ENCODE measurements at regions not wholly inside any gene's neighbourhood (a gene's known extent, or its start where the extent isn't known, plus 50 kb on each side); places are given as distances from the start of the nearest gene placed in this dataset.

DNA sequence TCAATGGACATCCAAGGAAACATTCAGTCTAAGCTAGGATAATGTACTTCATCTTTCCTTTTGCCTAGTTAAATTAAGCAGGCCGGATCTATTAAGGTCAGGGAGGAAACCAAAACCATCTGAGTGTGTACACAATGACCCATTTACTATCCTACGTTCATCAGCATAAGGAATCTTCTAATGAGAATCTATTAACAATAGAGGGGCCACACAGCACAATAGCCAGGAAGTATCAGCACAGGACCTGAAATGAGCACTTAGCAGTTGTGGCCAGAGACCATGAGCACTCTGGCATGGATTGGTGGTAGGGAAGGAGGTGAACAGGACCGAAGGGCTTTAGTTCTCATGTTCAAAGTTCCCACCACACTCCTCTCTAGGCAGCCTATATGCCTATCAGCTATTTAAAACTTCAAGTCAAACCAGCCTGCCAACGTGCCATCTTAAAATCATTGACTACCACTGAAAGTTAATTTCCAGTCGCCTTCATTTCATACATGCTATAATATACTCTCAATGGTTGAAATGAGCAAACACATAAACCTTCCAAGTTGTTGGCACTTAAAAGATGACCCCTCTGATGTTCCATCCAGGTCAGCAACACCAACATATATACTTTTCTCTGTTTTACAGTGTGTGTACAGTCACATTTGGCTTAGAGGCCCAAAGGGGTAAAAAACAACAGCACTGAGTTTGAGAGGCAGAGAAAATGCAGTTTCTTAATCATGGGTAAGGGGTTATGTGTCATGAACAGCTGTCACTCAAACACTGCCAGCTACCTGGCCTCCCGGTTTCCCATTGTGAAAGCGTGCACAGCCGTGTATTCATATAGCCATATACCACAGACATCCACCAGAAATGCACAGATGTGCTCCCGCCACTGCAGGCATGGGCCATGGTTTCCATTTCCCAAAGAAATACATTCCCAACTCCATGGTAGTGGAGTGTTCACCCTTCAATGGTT is 184.3 kb downstream of the TBXT start:
- Histone ChIP-seq H3K36me3 (ENCODE audit: control insufficient read depth in 5 of 5, insufficient read depth in 5 of 5, low read length in 5 of 5) (no peaks in the 10 kb centered on the region), H3K9ac (ENCODE audit: low read length in 5 of 5) (no peak overlapping the region), H3K4me1 (ENCODE audit: control insufficient read depth in 5 of 5, insufficient read depth in 5 of 5, low read length in 5 of 5) (peaks cover 0 to 21% (median 15%) of the 10 kb centered on the region in 5 donors), H3K27me3 (ENCODE audit: control insufficient read depth in 5 of 5, insufficient read depth in 4 of 5, low read length in 5 of 5) (peaks cover 4 to 22% (median 17%) of the 10 kb centered on the region in 5 donors), H3K4me3 (ENCODE audit: low read depth in 1 of 5, low read length in 5 of 5) (no peak overlapping the region), H3K9me3 (ENCODE audit: control insufficient read depth in 5 of 5, low read length in 5 of 5) (no peaks in the 10 kb centered on the region), H3K27ac (ENCODE audit: low read depth, low read length) (no peak overlapping the region)

DNA sequence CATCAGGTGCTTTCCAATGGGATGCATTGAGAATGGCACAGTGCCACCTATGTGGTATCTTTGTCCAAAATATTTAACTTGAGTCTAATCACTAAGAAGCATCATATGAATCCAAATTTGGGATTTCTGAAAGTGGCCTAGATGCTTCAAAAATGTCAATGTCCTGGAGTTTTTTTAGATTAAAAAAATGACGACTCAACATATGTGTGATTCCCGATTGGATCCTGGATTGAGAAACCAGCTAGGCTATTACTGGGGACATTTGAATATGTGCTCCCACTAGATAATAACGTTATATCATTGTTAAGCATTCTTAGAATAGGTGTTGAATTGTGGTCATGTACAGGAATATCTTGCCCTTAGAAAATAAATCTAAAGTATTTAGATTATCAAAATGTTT is 189.2 kb downstream of the TBXT start:
- H3K4me3 ChIP-seq (ENCODE audit: low read depth in 1 of 5, low read length in 5 of 5), result no peak overlapping the region

DNA sequence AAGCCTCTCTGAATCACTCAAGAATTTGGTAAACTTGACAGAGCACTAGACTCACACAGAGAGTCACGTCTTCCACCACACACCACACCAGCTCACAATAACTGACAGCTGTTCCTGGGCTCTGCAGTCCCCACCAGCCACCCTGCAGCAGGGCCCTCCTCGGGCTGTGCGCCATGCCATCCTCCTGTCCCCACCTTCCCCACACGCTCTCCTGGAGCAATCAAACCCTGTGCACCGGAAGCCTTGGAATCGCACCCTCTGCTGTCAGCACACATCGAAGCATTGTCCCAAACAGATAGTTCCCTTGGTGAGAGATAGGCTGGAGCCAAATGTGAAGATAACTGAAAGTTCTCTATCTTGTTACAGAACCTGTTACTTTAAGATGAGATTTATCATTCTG is 191.0 kb downstream of the TBXT start:
- Histone ChIP-seq H3K27me3 (ENCODE audit: control insufficient read depth in 5 of 5, insufficient read depth in 4 of 5, low read length in 5 of 5) (no peaks in the 10 kb centered on the region), H3K4me1 (ENCODE audit: control insufficient read depth in 5 of 5, insufficient read depth in 5 of 5, low read length in 5 of 5) (no peaks in the 10 kb centered on the region), H3K27ac (ENCODE audit: low read depth, low read length) (no peak overlapping the region), H3K4me3 (ENCODE audit: low read depth in 1 of 5, low read length in 5 of 5) (no peak overlapping the region), H3K9me3 (ENCODE audit: control insufficient read depth in 5 of 5, low read length in 5 of 5) (no peaks in the 10 kb centered on the region), H3K36me3 (ENCODE audit: control insufficient read depth in 5 of 5, insufficient read depth in 5 of 5, low read length in 5 of 5) (no peaks in the 10 kb centered on the region), H3K9ac (ENCODE audit: low read length in 5 of 5) (no peak overlapping the region)

More for the DNA sequence above, 189.2 kb downstream of the TBXT start:
- no peak overlapping the region for H3K9ac ChIP-seq (ENCODE audit: low read length in 5 of 5)
- H3K4me1 ChIP-seq (ENCODE audit: control insufficient read depth in 5 of 5, insufficient read depth in 5 of 5, low read length in 5 of 5), result peaks cover 0 to 3% (median 0%) of the 10 kb centered on the region in 5 donors
- no peaks in the 10 kb centered on the region for H3K36me3 ChIP-seq (ENCODE audit: control insufficient read depth in 5 of 5, insufficient read depth in 5 of 5, low read length in 5 of 5)
- H3K27me3 ChIP-seq (ENCODE audit: control insufficient read depth in 5 of 5, insufficient read depth in 4 of 5, low read length in 5 of 5), result no peaks in the 10 kb centered on the region
- no peaks in the 10 kb centered on the region for H3K9me3 ChIP-seq (ENCODE audit: control insufficient read depth in 5 of 5, low read length in 5 of 5)
- H3K27ac ChIP-seq (ENCODE audit: low read depth, low read length), result no peak overlapping the region

DNA sequence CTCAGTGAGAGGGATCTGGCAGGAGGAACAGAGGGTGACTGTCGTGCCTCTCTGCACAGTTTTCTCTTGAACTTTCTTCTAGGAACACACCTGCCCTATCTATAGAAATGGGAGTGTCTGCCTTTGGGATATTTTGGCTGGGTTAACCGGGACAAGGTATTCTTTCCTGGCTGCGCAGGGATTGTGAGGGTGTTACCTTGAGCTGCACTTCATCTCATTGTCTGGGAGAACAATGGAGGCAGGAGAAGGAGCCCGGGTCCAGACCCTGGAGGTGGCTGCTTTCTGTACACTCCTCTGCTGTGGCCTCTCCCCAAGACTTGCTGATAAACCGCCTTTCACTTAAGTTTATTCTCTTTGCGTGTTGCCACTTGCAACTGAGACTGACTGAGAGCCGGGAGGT is 192.8 kb downstream of the TBXT start:
- Histone ChIP-seq H3K9ac (ENCODE audit: low read length in 5 of 5) (no peak overlapping the region), H3K36me3 (ENCODE audit: control insufficient read depth in 5 of 5, insufficient read depth in 5 of 5, low read length in 5 of 5) (no peaks in the 10 kb centered on the region)

DNA sequence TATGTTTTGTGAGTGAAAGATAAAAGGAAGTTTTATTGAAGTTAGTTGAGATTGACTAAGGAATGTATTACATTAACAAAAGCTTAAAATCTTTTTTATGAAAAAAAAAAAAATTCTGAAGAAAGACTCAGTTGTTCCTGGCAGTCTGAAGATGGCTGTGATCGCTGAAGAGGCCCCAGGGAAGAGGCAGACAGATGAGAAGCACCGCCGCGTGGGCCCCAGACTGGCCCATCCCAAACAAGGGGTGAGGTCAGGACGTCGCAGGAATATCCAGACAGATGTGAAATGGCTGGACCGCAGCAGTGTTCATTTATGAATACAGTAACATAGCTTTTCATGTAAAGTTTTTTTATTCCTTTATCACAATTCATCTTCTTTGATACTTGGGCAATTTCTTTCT is 194.2 kb downstream of the TBXT start:
- Histone ChIP-seq H3K9ac (ENCODE audit: low read length in 5 of 5) (no peak overlapping the region), H3K4me3 (ENCODE audit: low read depth in 1 of 5, low read length in 5 of 5) (no peak overlapping the region), H3K9me3 (ENCODE audit: control insufficient read depth in 5 of 5, low read length in 5 of 5) (no peaks in the 10 kb centered on the region), H3K27ac (ENCODE audit: low read depth, low read length) (no peak overlapping the region), H3K4me1 (ENCODE audit: control insufficient read depth in 5 of 5, insufficient read depth in 5 of 5, low read length in 5 of 5) (no peaks in the 10 kb centered on the region), H3K27me3 (ENCODE audit: control insufficient read depth in 5 of 5, insufficient read depth in 4 of 5, low read length in 5 of 5) (no peaks in the 10 kb centered on the region), H3K36me3 (ENCODE audit: control insufficient read depth in 5 of 5, insufficient read depth in 5 of 5, low read length in 5 of 5) (no peaks in the 10 kb centered on the region)

More for the DNA sequence above, 192.8 kb downstream of the TBXT start:
- no peaks in the 10 kb centered on the region for H3K9me3 ChIP-seq (ENCODE audit: control insufficient read depth in 5 of 5, low read length in 5 of 5)
- no peaks in the 10 kb centered on the region for H3K27me3 ChIP-seq (ENCODE audit: control insufficient read depth in 5 of 5, insufficient read depth in 4 of 5, low read length in 5 of 5)
- H3K27ac ChIP-seq (ENCODE audit: low read depth, low read length), result no peak overlapping the region
- H3K4me3 ChIP-seq (ENCODE audit: low read depth in 1 of 5, low read length in 5 of 5), result no peak overlapping the region
- no peaks in the 10 kb centered on the region for H3K4me1 ChIP-seq (ENCODE audit: control insufficient read depth in 5 of 5, insufficient read depth in 5 of 5, low read length in 5 of 5)

DNA sequence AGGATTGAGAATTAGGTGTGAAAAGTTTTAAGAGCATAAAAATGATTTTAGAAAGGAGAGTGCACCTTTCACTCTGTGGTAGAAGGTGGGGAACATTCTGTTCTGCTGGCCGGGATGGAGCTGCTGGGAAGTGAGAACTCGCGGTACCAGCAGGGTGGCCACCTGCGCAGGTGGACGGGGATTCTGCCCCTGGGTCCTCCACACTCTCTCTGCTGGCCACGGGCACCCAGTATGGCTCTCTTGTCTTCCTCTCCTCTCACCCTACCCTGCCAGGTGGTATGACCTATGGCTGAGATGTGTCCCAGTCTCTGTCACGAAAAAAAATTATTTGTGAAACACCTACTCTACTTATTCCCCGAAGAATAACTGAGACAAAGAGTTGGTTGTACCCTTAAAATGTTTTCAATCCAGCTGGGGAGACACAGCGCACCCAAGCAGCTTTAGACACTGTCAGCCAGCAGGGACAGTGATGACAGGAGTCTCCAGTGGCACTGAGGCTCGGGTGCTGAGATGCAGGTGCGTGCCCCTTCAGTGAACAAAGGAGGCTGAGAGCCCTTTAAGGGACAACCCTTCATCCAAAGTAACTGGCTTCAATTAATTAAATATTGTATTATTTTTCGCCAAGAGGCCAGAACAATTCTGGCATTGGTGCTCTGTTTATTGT is 195.4 kb downstream of the TBXT start:
- Histone ChIP-seq H3K27me3 (ENCODE audit: control insufficient read depth in 5 of 5, insufficient read depth in 4 of 5, low read length in 5 of 5) (no peaks in the 10 kb centered on the region), H3K36me3 (ENCODE audit: control insufficient read depth in 5 of 5, insufficient read depth in 5 of 5, low read length in 5 of 5) (no peaks in the 10 kb centered on the region), H3K27ac (ENCODE audit: low read depth, low read length) (no peak overlapping the region), H3K4me1 (ENCODE audit: control insufficient read depth in 5 of 5, insufficient read depth in 5 of 5, low read length in 5 of 5) (no peaks in the 10 kb centered on the region), H3K9ac (ENCODE audit: low read length in 5 of 5) (no peak overlapping the region), H3K9me3 (ENCODE audit: control insufficient read depth in 5 of 5, low read length in 5 of 5) (no peaks in the 10 kb centered on the region), H3K4me3 (ENCODE audit: low read depth in 1 of 5, low read length in 5 of 5) (no peak overlapping the region)

DNA sequence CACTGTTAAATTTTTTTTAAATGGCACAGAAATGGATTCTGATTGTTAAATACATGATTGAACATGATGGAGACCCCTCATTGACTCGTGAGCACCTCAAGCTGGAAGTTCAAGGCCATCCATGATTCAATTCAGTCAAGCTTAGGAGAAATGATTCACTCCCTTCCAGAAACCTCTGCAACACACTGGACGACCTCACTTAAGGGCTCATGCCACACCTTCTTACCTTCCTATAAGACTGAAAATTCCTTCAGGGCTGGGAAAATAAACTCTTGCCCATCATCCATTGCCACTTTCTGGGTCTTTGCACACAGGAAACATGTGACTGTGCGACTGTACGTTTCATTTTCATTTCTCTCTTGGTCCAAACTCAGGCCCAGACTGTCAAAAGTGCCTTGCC is 196.4 kb downstream of the TBXT start:
- Histone ChIP-seq H3K36me3 (ENCODE audit: control insufficient read depth in 5 of 5, insufficient read depth in 5 of 5, low read length in 5 of 5) (no peaks in the 10 kb centered on the region), H3K4me1 (ENCODE audit: control insufficient read depth in 5 of 5, insufficient read depth in 5 of 5, low read length in 5 of 5) (no peaks in the 10 kb centered on the region), H3K4me3 (ENCODE audit: low read depth in 1 of 5, low read length in 5 of 5) (no peak overlapping the region), H3K27me3 (ENCODE audit: control insufficient read depth in 5 of 5, insufficient read depth in 4 of 5, low read length in 5 of 5) (no peaks in the 10 kb centered on the region), H3K9ac (ENCODE audit: low read length in 5 of 5) (no peak overlapping the region), H3K27ac (ENCODE audit: low read depth, low read length) (no peak overlapping the region), H3K9me3 (ENCODE audit: control insufficient read depth in 5 of 5, low read length in 5 of 5) (no peaks in the 10 kb centered on the region)

DNA sequence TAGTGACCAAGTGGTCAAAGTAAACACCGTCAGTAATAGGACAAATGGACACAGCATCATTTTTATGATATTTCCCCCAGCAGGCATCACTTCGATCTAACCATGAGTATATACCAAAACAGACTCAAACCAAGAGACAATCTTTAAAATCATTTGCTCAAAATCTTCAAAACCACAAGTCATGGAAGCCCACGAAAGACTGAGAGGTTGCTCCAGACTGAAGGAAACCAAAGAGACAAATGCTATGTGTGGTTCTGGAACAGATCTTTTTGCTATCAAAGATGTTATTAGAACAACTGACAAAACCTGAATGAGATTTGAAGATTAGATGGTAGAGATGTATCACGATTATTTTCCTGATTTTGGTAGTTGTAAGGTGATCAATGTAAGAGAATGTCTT is 197.7 kb downstream of the TBXT start:
- H3K27ac ChIP-seq (ENCODE audit: low read depth, low read length), result no peak overlapping the region
- no peaks in the 10 kb centered on the region for H3K4me1 ChIP-seq (ENCODE audit: control insufficient read depth in 5 of 5, insufficient read depth in 5 of 5, low read length in 5 of 5)
- no peaks in the 10 kb centered on the region for H3K27me3 ChIP-seq (ENCODE audit: control insufficient read depth in 5 of 5, insufficient read depth in 4 of 5, low read length in 5 of 5)
- H3K9ac ChIP-seq (ENCODE audit: low read length in 5 of 5), result no peak overlapping the region
- H3K36me3 ChIP-seq (ENCODE audit: control insufficient read depth in 5 of 5, insufficient read depth in 5 of 5, low read length in 5 of 5), result no peaks in the 10 kb centered on the region
- no peaks in the 10 kb centered on the region for H3K9me3 ChIP-seq (ENCODE audit: control insufficient read depth in 5 of 5, low read length in 5 of 5)
- H3K4me3 ChIP-seq (ENCODE audit: low read depth in 1 of 5, low read length in 5 of 5), result no peak overlapping the region

DNA sequence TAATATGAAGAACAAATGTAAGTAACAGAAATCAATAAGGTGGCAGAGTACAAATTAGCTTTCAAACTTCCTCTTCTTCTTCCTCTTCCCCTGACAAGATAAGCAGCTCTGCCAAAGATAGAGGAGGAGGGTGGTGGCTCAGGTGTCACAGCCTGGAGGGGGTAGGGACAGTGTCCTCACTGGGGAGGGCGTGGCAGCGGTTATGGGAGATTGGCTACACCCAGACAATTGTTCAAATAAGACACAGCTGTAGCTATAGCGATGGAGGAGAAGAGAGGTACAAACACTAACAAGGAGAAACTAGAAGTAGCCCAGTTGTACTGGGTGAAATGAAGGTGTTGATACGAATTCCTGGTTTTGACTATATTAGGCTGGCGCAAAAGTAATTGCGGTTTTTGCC is 198.5 kb downstream of the TBXT start:
- Histone ChIP-seq H3K4me3 (ENCODE audit: low read depth in 1 of 5, low read length in 5 of 5) (no peak overlapping the region), H3K9me3 (ENCODE audit: control insufficient read depth in 5 of 5, low read length in 5 of 5) (no peaks in the 10 kb centered on the region), H3K36me3 (ENCODE audit: control insufficient read depth in 5 of 5, insufficient read depth in 5 of 5, low read length in 5 of 5) (no peaks in the 10 kb centered on the region), H3K27ac (ENCODE audit: low read depth, low read length) (no peak overlapping the region), H3K27me3 (ENCODE audit: control insufficient read depth in 5 of 5, insufficient read depth in 4 of 5, low read length in 5 of 5) (no peaks in the 10 kb centered on the region), H3K4me1 (ENCODE audit: control insufficient read depth in 5 of 5, insufficient read depth in 5 of 5, low read length in 5 of 5) (no peaks in the 10 kb centered on the region), H3K9ac (ENCODE audit: low read length in 5 of 5) (no peak overlapping the region)

DNA sequence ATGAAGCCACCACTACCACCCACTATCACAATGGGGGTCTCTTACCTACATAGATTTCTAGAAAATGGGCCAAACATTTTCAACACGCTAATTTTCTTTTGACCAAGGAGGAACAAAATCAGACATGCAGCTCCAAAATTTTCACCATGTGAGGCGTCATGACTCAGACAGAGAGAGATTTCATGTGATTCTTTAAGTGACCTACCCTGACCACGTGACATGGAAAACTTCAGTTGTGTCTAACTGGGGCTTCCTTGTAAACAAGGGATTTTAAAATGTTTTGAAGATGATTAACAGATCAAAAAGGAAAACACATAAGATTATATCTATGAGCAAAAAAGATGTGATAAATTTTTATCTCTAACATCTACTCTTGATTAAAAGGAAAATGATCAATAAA is 199.2 kb downstream of the TBXT start:
- Histone ChIP-seq H3K4me1 (ENCODE audit: control insufficient read depth in 5 of 5, insufficient read depth in 5 of 5, low read length in 5 of 5) (no peaks in the 10 kb centered on the region), H3K36me3 (ENCODE audit: control insufficient read depth in 5 of 5, insufficient read depth in 5 of 5, low read length in 5 of 5) (no peaks in the 10 kb centered on the region), H3K9me3 (ENCODE audit: control insufficient read depth in 5 of 5, low read length in 5 of 5) (no peaks in the 10 kb centered on the region), H3K27me3 (ENCODE audit: control insufficient read depth in 5 of 5, insufficient read depth in 4 of 5, low read length in 5 of 5) (peaks cover 0 to 3% (median 0%) of the 10 kb centered on the region in 5 donors), H3K4me3 (ENCODE audit: low read depth in 1 of 5, low read length in 5 of 5) (no peak overlapping the region), H3K9ac (ENCODE audit: low read length in 5 of 5) (no peak overlapping the region), H3K27ac (ENCODE audit: low read depth, low read length) (no peak overlapping the region)
